OCI-LY7 (cell line): ENCODE measurements at regions not wholly inside any gene's neighbourhood (a gene's known extent, or its start where the extent isn't known, plus 50 kb on each side); places are given as distances from the start of the nearest gene placed in this dataset.

ENCODE experiments used
- CTCF ChIP-seq: fragments of 200-600 bp; sonication (generic); conservative IDR thresholded peaks from 2 replicates; pipeline ENCODE4 v1.5.1; 2014; ENCODE audit warnings: mild to moderate bottlenecking, antibody characterized with exemption, low read length, moderate library complexity, mixed read lengths
- EZH2phosphoT487 ChIP-seq: fragments of 200-600 bp; sonication (generic); IDR thresholded peaks from 2 replicates; pipeline ENCODE4 v1.6.1; 2018; ENCODE audit warnings: low read depth, borderline replicate concordance, mild to moderate bottlenecking, mixed run types, antibody characterized with exemption, low read length, moderate library complexity, mixed read lengths

GRCh38 chr6:25222006-25222678 is 57.0 kb upstream of the CARMIL1 start:
- TF ChIP-seq CTCF (no peak), EZH2phosphoT487 (no peak)
